ENCODE measurements at regions not wholly inside any gene's neighbourhood (a gene's known extent, or its start where the extent isn't known, plus 50 kb on each side); places are given as distances from the start of the nearest gene placed in this dataset.

DNA sequence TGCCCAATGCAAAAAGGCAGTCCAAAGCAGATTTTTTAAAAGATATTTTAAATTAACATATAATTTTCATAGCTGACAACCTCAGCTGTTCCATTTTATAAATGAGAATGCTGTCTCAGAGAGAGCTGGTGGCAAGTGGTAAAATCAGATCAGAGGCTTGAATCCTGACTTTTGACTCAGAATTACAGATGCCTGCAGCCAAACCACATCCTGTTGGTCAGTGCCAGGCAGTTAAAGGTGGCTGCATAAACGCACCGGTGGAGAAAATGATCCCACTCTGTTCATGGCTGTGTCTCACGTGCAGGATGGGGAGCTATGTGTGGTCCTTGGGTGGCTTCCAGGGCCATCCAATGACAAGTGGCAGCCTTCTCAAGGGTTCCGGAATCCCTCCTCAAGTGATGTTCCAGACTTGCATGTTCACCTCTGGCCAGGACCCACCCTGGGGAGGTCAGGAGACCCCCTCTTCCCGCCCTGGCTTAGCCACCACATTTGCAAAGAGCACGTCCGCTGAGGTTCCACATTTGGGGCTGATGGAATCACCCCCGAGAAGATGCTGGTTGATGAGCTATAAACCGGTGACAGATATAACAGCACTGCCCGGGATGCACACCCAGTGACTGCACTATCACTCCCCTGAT is 155.5 kb downstream of the SHANK2 start:
- TF ChIP-seq, protein P1, sequence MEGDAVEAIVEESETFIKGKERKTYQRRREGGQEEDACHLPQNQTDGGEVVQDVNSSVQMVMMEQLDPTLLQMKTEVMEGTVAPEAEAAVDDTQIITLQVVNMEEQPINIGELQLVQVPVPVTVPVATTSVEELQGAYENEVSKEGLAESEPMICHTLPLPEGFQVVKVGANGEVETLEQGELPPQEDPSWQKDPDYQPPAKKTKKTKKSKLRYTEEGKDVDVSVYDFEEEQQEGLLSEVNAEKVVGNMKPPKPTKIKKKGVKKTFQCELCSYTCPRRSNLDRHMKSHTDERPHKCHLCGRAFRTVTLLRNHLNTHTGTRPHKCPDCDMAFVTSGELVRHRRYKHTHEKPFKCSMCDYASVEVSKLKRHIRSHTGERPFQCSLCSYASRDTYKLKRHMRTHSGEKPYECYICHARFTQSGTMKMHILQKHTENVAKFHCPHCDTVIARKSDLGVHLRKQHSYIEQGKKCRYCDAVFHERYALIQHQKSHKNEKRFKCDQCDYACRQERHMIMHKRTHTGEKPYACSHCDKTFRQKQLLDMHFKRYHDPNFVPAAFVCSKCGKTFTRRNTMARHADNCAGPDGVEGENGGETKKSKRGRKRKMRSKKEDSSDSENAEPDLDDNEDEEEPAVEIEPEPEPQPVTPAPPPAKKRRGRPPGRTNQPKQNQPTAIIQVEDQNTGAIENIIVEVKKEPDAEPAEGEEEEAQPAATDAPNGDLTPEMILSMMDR (IDR thresholded peaks at IDR 0.05): no peak
- no peak for TF ChIP-seq EP300 (IDR thresholded peaks at IDR 0.05; ENCODE audit: low read depth)
- no peak for TF ChIP-seq POLR2A (IDR thresholded peaks at IDR 0.05)
- no peak for TF ChIP-seq POLR2AphosphoS5 (IDR thresholded peaks at IDR 0.05)

Measured in transverse colon (tissue), 4 donors.